NB4 (cell line): ENCODE measurements at regions not wholly inside any gene's neighbourhood (a gene's known extent, or its start where the extent isn't known, plus 50 kb on each side); places are given as distances from the start of the nearest gene placed in this dataset.

ENCODE experiments used
- MYC ChIP-seq: IDR thresholded peaks from 2 replicates; pipeline ENCODE4 v1.6.1; 2011; ENCODE audit warnings: low read depth, low read length
- TF ChIP-seq, protein P1 (sequence below): IDR thresholded peaks from one replicate; pipeline ENCODE4 v1.5.1; 2012; ENCODE audit warnings: low read depth, low read length

DNA sequence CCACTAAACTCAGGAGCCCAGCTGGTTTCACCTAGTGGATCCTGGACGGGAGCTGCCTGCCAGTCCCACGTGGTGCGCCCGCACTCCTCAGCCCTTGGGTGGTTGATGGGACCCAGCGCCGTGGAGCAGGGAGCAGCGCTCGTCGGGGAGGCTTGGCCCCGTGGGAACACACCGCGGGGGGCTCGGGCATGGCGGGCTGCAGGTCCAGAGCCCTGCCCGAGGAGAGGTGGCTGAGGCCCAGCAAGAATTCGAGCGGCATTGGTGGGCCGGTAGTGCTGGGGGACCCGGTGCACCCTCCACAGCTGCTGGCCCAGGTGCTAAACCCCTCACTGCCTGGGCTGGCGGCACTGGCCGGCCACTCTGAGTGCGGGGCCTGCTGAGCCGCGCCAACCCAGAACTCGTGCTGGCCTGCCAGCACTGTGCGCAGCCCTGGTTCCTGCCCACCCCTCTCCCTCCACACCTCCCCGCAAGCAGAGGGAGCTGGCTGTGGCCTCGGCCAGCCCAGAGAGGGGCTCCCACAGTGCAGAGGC is 137.3 kb downstream of the TRIB2 start:
- TF ChIP-seq, protein P1, sequence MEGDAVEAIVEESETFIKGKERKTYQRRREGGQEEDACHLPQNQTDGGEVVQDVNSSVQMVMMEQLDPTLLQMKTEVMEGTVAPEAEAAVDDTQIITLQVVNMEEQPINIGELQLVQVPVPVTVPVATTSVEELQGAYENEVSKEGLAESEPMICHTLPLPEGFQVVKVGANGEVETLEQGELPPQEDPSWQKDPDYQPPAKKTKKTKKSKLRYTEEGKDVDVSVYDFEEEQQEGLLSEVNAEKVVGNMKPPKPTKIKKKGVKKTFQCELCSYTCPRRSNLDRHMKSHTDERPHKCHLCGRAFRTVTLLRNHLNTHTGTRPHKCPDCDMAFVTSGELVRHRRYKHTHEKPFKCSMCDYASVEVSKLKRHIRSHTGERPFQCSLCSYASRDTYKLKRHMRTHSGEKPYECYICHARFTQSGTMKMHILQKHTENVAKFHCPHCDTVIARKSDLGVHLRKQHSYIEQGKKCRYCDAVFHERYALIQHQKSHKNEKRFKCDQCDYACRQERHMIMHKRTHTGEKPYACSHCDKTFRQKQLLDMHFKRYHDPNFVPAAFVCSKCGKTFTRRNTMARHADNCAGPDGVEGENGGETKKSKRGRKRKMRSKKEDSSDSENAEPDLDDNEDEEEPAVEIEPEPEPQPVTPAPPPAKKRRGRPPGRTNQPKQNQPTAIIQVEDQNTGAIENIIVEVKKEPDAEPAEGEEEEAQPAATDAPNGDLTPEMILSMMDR, result no peak
- no peak for TF ChIP-seq MYC
